Transverse colon (tissue), 4 donors: ENCODE measurements at regions not wholly inside any gene's neighbourhood (a gene's known extent, or its start where the extent isn't known, plus 50 kb on each side); places are given as distances from the start of the nearest gene placed in this dataset.

Experiments
- EP300 ChIP-seq: sonication (generic); formaldehyde crosslinking; IDR thresholded peaks from one replicate; pipeline ENCODE4 v1.6.1; 2017; ENCODE audit warnings: antibody characterized with exemption, low read depth
- POLR2A ChIP-seq: fragments of 450-650 bp; IDR thresholded peaks from one replicate; pipeline ENCODE4 v1.6.1; 2016; ENCODE audit warnings: antibody characterized with exemption, mild to moderate bottlenecking, moderate library complexity
- POLR2AphosphoS5 ChIP-seq, 3 donors: sonication (generic); formaldehyde crosslinking; IDR thresholded peaks; one replicate each; pipeline ENCODE4 v1.6.1; 2016; ENCODE audit warnings: antibody characterized with exemption in 3 of 3
- TF ChIP-seq, protein P1 (sequence below), 5 experiments: fragments of 200-600 bp in 3 of 5; fragments of 450-650 bp in 2 of 5; sonication (generic) in 3 of 5; IDR thresholded peaks; 1 replicate in 2 of 5; 2 replicates in 3 of 5; pipeline ENCODE4 v1.5.1; 2016 to 2017; ENCODE audit warnings: antibody characterized with exemption in 5 of 5, inconsistent platforms in 3 of 5, mild to moderate bottlenecking in 2 of 5, moderate library complexity in 1 of 5

DNA sequence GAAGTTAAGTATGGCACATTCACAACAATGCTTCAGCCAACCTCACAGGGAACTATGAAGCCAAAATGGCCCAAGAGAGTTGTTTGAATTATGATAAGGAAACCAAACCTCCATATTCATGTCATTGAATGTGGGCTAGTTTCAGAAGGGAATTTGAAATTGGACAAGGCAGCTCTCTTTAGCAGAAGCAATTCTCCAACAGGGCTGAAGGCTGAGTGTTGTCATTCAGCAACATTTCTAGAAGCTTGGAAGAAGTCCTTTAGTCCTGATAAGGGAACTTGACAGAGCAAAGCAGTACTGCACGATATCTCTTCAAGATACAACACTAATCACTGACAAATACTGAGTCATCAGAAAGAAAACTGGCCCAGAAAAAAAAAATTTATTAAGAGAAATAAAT, 115.4 kb downstream of the SLC25A46 start:
- TF ChIP-seq POLR2A, result no peak
- TF ChIP-seq, protein P1, sequence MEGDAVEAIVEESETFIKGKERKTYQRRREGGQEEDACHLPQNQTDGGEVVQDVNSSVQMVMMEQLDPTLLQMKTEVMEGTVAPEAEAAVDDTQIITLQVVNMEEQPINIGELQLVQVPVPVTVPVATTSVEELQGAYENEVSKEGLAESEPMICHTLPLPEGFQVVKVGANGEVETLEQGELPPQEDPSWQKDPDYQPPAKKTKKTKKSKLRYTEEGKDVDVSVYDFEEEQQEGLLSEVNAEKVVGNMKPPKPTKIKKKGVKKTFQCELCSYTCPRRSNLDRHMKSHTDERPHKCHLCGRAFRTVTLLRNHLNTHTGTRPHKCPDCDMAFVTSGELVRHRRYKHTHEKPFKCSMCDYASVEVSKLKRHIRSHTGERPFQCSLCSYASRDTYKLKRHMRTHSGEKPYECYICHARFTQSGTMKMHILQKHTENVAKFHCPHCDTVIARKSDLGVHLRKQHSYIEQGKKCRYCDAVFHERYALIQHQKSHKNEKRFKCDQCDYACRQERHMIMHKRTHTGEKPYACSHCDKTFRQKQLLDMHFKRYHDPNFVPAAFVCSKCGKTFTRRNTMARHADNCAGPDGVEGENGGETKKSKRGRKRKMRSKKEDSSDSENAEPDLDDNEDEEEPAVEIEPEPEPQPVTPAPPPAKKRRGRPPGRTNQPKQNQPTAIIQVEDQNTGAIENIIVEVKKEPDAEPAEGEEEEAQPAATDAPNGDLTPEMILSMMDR (IDR thresholded peaks at IDR 0.05), result no peak
- no peak for TF ChIP-seq POLR2AphosphoS5 (IDR thresholded peaks at IDR 0.05)
- TF ChIP-seq EP300, result no peak
